NB4 (cell line): ENCODE measurements at regions not wholly inside any gene's neighbourhood (a gene's known extent, or its start where the extent isn't known, plus 50 kb on each side); places are given as distances from the start of the nearest gene placed in this dataset.

Experiments
- CTCF ChIP-seq: IDR thresholded peaks from one replicate; pipeline ENCODE4 v1.5.1; 2012; ENCODE audit warnings: low read depth, low read length
- POLR2A ChIP-seq: IDR thresholded peaks from 2 replicates; pipeline ENCODE4 v1.6.1; 2011; ENCODE audit warnings: mild to moderate bottlenecking; ENCODE audit not compliant: insufficient read length; ENCODE audit errors: extremely low read depth

DNA sequence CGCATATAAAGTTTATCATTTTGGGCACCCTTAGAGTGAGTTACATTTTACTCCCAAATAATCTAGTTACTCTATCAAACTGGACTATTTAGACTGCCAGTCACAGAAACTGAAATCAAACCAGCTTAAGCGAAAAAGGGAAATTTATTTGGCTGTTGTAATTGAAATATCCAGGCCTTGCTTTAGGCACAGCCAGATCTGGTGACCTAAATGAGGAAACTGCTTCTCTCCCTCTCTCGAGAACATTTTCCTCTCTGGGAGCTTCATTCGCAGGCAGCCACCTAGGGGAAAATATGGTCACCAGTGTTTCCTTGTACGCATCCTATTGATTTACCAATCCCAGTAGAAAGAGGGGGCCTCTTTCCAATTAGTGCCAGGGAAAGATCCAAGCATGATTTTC lies 175.3 kb upstream of the MITF start:
- no peak for TF ChIP-seq CTCF
- no peak for TF ChIP-seq POLR2A
